COLO668 (cell line): ENCODE measurements at regions not wholly inside any gene's neighbourhood (a gene's known extent, or its start where the extent isn't known, plus 50 kb on each side); places are given as distances from the start of the nearest gene placed in this dataset.
"Not testable (repeated sequence)": the region's sequence is repeated elsewhere in the genome, so short reads cannot be mapped to it uniquely, and the experiment has no call there.

ENCODE experiments used
- DNase-seq: peaks from one replicate; lab custom pipeline; 2025; ENCODE audit not compliant: unreplicated experiment; lab: John Stamatoyannopoulos, UW

DNA sequence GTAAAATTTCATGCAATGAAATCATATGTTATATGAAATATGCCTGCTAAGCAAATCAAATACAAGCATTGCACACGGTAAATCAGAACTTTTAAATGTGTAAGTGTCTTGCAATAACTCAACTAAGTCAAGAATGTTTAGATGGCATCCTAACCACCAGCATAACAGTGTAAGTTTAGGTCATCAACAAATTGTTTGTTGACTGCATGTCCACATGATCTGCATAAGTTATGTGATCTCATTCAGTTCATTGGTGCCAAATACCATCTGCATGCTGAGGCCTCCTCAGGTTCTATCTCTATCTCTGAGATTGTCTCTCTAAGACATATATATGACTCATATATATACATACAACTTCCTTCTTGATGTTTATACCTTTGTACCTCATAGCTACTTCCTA lies 159.6 kb upstream of the STK32A start:
- no peak for DNase-seq

DNA sequence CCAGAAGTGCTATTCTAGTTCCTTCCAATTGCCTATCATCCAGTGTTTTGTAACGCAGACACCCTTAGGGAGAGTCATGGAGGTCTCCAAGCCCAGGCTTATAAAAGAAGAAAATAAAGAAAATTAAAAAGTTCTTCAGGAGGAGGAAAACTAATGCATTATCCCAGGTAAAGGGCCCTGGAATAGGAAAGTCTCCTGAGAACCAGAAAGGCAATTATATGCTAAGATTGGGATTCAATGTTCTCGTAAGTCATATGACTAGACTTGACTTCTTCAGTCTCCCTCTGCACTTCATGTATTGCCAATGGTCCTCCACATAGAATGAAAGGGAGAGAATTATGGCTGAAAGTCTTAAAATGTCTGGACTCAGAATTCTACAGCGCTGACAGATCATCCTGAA lies 154.4 kb upstream of the STK32A start:
- no peak for DNase-seq

DNA sequence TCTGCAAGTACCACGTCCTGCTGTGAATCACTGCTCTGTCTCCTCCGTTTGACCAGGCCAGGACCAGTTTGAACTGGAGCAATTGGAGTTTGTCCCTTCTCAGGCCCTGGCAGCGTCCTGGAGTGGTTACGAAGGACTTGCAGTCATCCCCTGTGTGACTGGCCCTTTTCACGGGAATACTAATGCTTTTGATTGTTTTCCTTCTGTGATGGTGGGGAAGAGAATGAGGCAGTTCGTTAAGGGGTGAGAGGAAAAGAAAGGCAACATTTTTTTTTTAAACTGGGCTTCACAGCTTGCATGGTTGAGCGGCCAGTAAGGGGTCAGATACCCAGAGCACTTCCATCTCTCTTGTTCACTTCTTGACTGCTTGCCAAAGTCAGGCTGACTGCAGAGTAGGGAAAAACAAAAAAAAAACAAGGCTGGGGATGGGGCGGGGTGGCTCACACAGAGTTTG lies 153.5 kb upstream of the STK32A start:
- no peak for DNase-seq

DNA sequence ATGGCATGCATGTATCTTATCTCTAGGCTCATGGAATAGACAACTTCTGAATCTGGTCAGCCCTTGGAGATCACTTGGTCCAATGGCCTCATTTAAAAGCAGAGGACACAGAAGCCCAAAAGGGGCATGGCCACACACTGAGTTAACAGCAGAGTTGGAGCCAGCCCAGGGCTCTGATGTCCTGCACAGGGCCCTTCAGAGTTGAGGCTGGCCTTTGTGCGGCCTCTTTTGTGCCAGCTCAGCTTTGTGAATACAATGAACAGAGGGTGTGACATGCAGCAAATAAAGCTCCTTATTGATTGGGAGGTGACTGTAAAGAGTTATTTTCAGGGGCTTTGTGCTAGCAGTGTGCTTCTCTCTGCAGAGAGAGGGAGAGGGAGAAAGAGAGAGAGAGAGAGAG lies 150.1 kb upstream of the STK32A start:
- DNase-seq: no peak

DNA sequence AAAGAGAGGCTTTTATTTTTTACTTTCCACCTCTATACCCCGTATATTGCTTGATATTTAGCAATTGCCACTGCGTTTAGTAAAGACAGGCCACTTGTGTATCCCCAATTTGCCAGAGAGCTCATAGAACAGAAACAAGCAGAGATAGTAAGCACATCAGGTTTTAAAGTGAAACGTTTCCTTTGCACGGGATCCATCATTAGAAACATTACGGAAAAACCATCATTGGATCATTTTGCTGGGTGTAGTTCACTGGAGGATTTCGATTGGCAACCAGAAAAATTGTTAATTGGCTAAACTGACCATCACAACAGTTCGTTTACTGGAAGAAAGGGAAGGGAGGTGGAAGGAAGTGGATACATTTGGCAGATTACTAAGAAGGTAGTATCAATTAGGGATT lies 149.4 kb upstream of the STK32A start:
- no peak for DNase-seq

DNA sequence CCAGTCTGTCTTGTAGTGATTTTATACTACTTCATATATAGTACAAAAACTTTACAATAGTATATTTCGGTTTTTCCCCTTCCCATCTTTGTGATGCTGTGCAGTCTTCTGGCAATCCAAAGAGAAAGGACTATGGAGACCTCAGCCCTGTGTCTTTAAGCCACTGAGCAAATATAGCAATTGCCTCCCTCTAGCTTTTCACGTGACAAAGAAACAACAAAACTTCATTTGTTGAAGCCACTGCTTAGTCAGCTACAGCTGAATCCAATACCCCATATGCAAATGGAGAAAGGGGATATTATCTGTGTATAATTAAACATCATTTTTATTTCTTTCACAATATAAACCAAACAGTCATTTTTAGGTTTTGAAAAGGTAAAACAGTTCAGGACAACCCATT lies 142.8 kb upstream of the STK32A start:
- no peak for DNase-seq

DNA sequence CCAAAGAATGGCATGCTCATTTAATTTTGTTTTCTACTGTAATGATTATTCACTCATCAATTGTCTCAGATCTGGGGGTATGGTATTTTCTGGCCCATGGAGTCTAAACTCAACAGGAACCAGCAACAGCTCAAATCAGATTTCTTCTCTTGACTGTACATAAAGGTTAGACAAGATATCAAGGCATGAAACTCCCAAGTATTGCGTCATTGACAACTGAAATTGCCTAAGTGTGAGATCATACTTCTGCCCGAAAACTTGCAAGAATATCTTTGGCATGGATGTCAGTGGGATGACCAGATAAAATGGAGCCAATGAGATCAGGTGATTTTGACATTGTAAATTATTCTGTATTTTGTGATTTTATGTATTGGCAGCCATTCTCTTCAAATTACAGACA lies 141.7 kb upstream of the STK32A start:
- no peak for DNase-seq

DNA sequence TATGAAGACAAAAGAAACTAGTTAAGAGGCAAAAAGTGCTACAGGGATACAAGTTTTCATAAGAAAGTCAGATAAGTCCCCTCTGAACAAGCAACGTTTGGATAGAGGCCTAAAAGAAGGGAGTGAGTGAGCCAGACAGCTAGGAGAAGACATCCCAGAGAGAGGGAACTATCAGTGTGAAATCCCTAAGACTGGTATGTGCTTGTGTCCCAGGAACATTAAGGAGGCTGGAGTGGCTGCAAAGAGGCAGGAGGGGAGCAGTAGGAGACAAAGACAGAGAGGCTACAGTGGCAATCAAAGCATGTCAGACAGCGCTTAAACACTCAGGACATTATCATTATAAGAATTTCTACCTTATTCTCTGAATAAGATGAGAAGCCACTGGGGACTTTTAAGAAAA lies 139.1 kb upstream of the STK32A start:
- DNase-seq: no peak

DNA sequence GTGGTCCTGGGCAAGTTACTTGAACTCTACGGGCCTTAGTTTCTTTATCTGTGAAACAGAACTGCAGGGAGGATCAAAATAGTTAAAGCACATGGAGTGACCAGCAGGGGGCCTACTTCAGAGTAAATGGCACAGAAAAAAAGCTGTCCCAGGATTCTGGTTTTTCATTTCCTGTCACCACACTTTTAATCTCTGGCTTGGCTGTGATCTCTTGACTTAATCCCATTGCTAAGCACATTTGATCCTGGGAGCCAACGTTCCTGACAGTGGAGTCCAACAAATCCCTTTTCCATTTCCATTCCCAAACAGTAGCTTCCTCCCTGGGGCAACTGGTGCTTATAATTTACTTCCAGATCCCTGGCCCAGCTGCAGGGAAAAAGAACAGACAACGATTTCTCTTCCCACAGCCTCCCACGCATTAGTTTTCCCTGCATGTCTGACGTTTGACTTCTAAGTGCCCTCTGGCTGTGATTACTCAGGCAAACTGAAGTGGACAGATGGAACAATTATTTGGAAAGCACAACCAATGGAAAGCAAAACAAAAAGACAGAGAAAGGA lies 136.5 kb upstream of the STK32A start:
- peak; percentile 42 for DNase-seq

DNA sequence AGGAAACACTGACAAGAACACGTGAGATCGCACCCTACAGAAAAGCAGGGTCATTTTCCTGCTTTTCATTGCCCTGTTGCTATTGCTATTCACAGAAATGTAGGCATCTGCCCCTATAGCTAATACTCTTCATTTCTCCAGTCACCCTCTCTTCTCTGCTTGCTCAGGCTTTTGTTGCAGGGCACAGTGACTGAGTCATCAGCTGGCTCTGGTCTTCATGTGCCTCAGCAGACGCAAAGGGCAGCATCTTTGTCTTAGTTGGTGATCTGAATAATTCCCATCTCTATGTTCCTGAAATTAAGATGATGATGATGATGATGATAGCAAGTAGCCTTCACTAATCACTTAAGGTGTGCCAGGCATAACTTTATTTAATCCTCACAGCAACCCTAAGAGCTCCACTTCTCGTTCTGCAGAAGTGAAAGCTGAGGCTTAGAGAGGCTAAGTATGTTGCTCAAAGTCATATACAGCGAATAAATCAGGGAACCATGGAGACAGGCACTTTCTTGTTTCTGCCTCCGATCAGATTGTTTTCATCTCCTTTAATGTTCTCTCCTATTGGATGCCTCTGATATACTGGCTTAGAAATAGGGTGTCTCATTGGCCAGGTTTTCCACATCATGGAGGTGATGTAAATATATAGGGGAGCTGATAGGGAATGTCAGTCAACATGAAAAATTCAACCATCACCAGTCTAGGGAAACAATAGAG lies 133.0 kb upstream of the STK32A start:
- DNase-seq: no peak

DNA sequence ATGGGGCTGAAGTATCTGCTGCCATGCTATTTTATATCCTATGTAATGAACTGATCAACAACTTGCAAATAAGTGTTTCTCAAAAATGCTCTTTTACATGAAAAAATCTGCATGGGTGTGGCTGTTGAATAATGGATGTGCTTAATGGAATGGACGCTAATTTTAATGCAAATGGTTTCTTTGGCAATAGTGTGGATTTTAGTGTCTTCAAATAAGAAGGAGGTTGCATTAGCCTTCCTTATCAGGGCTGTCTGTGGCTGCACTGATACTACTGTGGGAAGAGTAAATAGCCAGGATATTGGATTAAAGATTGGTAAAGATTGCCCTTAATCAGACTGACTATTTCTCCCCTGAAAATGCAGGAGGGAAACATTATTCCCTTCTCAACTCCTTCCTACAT lies 121.9 kb upstream of the STK32A start:
- DNase-seq: no peak

DNA sequence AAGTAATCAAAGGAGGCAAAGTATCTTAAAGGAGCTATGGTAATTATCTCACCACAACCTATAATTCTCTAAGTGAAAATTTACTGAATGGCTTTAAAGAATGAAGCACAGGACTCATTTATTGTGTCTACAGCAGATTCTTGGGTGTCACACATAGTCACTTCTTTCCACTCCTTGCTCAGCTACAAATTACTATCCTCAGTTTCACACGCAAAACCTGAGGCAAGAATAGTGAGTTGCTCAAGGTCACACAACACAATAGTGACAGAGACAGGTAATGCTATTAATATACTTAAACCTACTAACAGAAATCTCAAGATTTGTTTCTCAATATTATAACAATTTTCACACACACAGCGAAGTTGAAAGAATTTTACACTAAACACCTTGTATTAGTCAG lies 120.9 kb upstream of the STK32A start:
- DNase-seq: no peak

DNA sequence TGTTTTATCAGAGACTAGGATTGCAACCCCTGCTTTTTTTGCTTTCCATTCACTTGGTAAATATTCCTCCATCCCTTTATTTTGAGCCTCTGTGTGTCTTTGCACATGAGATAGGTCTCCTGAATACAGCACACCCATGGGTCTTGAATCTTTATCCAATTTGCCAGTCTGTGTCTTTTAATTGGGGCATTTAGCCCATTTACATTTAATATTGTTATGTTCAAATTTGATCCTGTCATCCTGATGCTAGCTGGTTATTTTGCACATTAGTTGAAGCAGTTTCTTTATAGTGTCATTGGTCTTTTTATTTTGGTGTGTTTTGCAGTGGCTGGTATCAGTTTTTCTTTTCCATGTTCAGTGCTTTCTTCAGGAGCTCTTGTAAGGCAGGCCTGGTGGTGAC lies 95.1 kb upstream of the STK32A start:
- DNase-seq: not testable (repeated sequence)

DNA sequence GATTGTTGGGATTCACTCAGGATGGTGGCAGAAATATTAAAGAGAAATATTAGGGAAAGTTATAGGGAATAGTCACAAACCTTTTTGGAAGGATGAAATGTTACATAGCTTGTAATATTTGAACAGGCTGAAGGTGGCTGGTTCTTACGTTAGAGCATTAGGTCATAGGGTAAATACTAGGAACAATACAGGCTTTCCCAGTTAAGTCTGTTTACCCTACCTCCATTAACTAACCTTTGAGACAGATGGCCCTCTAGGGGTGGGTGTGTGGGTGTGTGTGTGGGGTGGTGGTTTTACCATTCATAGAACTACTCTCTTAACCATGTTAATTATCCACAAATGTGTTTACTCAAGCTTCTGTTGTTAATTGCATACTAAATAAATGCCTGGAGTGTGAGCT lies 94.3 kb upstream of the STK32A start:
- peak; percentile 65 for DNase-seq

DNA sequence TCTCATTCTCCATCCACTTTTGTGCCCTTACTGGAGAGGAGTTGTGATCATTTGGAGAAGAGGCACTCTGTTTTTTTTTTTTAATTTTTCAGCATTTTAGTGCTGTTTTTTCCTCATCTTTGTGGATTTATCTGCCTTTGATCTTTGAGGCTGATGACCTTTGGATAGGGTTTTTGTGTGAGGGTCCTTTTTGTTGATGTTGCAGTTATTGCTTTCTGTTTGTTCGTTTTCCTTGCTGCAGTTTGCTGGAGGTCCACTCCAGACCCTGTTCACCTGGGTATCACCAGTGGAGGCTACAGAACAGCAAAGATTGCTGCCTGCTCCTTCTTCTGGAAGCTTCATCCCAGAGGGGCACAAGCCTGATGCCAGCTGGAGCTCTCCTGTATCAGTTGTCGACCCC lies 93.2 kb upstream of the STK32A start:
- DNase-seq: not testable (repeated sequence)

DNA sequence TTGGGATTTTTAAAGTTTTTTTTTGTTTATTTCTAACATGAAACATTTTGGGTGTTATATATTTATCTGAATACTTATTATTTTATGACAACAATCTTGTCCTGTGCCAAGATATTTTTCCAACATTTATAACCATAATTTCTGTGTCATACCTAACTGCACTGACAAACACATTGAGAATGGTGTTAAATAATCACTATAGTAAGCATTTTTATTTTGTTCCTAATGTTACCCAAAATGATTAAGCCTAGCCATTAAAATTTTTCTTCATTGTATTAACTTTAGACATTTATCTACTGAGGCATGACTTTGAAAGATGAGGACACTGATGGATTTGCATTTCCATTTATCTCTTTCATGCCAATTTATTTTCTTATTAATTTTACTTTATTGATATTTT lies 91.6 kb upstream of the STK32A start:
- DNase-seq: no peak

DNA sequence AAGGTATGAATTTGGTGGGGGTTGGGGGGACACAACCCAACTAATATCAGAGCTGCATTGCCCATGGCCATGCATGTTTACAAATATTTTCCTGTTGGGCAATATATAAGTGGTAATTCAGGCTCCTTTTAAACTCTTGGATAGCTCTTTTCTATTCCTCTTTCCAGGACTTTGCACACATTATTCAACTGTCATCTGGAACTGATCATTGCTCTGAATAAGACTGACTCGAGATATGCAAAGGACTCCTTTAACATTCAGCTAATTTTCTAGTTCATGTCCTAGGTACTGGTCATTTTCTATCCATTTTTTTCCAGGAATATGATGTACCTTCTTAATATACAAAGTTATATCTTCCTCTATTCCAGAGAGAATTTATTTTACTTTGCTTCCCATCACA lies 89.5 kb upstream of the STK32A start:
- DNase-seq: no peak

DNA sequence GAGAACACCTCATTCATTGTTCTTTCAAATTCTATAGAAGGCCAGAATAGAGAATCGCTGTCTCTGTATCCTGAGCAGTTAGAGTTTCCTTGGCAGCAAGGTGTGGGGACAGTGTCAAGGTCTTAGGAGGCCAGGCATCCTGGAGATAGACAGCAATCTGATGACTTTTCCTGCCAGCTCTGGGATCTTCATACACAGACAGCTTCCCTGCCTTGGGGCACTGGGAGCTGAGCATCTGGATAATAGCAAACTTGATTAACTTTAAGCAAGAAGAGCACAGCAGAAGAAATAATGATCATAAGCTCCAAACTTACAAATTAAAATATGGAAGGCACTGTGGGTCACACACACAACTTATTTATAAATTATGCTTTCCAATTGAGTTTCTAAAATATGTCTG lies 86.1 kb upstream of the STK32A start:
- DNase-seq: no peak

DNA sequence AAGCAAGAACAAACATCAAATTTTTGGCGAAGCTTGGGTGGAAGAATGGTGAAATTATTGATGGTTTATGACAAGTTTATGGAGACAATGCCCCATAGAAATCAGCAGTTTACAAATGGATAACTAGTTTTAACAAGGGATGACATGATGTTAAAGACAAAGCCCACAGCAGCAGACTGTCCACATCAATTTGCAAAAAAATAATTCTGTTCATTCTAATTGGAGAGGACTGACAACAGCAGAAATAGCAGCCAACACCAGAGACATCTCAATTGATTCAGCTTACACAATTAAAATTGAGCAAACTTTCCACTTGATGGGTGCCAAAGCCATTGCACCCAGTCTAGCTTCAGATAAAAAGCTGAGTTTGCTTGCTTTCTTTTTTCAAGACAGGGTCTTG lies 82.7 kb upstream of the STK32A start:
- no peak for DNase-seq

DNA sequence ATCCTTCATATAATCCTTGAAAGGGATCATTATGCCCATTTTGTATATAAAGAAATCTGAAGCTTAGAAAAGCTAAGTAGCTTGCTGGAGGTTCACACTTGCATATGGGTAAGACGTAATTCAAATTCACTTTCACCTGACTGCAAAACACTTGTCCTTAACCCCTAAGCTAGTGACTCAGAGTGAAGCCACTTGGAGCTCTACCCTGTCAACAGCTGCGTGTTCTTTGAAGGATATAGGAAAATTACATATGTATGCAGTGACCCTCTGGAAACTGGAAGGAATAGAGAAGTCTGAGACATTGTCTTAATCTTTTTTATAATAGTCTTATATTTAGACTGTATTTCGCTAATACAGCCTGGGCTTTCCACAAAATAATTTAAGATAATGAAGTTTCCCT lies 80.0 kb upstream of the STK32A start:
- DNase-seq: no peak

DNA sequence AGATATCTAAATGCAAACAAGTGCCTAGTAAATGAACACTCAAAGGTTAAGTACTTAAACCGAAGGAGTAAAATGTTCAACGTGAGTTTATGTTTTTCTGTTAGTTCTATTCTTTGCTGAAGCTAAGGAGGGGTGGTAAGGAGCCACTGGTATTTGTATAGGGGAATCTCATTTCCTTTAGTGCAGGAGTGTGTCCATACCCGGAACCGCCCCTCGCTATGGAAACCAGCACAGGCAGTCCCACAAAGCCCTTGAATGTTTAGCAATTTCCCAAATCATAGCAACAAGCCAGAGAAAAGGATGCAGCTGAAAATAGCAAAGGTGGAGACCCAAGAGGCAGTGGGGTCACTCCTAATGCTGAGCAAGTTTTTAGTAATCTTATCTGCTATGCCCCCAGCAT lies 78.8 kb upstream of the STK32A start:
- no peak for DNase-seq

DNA sequence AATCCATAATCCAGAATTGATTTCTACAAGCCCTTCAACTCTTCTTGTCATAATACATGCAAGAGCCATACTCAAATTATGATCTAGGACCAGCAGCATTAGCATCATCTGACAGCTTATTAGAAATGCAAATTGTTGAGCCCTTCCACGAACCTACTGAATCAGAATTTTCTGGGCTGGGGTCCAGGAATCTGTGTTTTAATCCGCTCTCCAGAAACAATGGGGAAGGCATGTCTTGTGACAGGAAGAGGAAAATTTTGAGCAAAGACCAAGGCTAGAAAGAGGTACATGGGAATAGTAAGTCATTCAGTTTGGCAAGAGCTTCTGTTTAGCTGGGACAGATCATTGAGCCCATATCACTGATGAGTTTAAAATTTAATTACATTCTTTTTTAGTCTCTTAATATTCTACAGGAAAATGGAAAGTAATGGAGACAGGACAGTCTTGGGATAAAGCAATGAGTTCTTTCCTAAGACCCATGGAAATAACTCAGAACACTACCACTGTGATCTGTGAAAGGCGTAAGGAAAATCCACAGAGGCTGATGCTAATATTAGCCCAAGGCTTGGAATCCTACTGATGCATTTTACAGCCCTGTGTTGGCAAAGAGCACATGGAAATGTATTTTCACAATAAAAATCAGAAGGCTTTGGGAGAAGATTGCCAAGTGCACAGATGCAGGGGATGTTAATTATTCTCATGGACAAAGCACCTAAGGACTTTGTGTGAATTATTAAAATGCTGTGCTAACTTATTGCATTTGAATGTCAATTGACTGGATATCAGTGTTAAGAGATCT lies 73.7 kb upstream of the STK32A start:
- DNase-seq: no peak
